Endothelial cell (in vitro differentiated cells): ENCODE measurements at regions not wholly inside any gene's neighbourhood (a gene's known extent, or its start where the extent isn't known, plus 50 kb on each side); places are given as distances from the start of the nearest gene placed in this dataset.

ENCODE experiments used
- DNase-seq: peaks from one replicate; pipeline ENCODE4 v3.0.0; 2021; ENCODE audit warnings: low spot score
- H3K27ac Mint-ChIP-seq: one replicate; pipeline ENCODE4 v1.8.0; 2021; ENCODE audit warnings: mixed read lengths, inconsistent platforms; ENCODE audit not compliant: unreplicated experiment
- H3K27me3 Mint-ChIP-seq: one replicate; pipeline ENCODE4 v1.8.0; 2021; ENCODE audit warnings: mild to moderate bottlenecking, moderate library complexity, mixed read lengths, inconsistent platforms; ENCODE audit not compliant: unreplicated experiment
- H3K36me3 Mint-ChIP-seq: one replicate; pipeline ENCODE4 v1.8.0; 2021; ENCODE audit warnings: mild to moderate bottlenecking, low read depth, mixed read lengths, inconsistent platforms; ENCODE audit not compliant: unreplicated experiment
- H3K4me1 Mint-ChIP-seq: one replicate; pipeline ENCODE4 v1.8.0; 2021; ENCODE audit warnings: mild to moderate bottlenecking, mixed read lengths, inconsistent platforms; ENCODE audit not compliant: unreplicated experiment
- H3K4me3 Mint-ChIP-seq: one replicate; pipeline ENCODE4 v1.8.0; 2021; ENCODE audit warnings: mild to moderate bottlenecking, mixed read lengths, inconsistent platforms; ENCODE audit not compliant: unreplicated experiment
- H3K9me3 Mint-ChIP-seq: one replicate; pipeline ENCODE4 v1.8.0; 2021; ENCODE audit warnings: mixed read lengths, inconsistent platforms; ENCODE audit not compliant: unreplicated experiment
- CTCF ChIP-seq: fragments of 200-600 bp; sonication (generic); IDR thresholded peaks from one replicate; pipeline ENCODE4 v1.5.0; 2021; ENCODE audit warnings: antibody characterized with exemption; ENCODE audit not compliant: unreplicated experiment

- Mint-ChIP-seq H3K36me3 (no peaks in the 10 kb centered on the region), H3K4me1 (no peaks in the 10 kb centered on the region), H3K27ac (no peak overlapping the region), H3K27me3 (no peaks in the 10 kb centered on the region), H3K4me3 (no peak overlapping the region), H3K9me3 (no peaks in the 10 kb centered on the region)
- no peak for TF ChIP-seq CTCF
- DNase-seq, result no peak
Measured at GRCh38 chr5:114989512-114989911, 180.2 kb downstream of the TRIM36 start.

GRCh38 chr5:114988096-114988495, 181.6 kb downstream of the TRIM36 start:
- Mint-ChIP-seq H3K4me3 (no peak overlapping the region), H3K27ac (no peak overlapping the region), H3K9me3 (no peaks in the 10 kb centered on the region), H3K4me1 (no peaks in the 10 kb centered on the region), H3K27me3 (no peaks in the 10 kb centered on the region), H3K36me3 (no peaks in the 10 kb centered on the region)
- TF ChIP-seq CTCF, result no peak
- DNase-seq, result no peak

- H3K36me3 Mint-ChIP-seq, result no peaks in the 10 kb centered on the region
Measured at GRCh38 chr5:114984796-114985195, 184.9 kb downstream of the TRIM36 start.

GRCh38 chr5:114981111-114981510, 188.6 kb downstream of the TRIM36 start:
- no peak overlapping the region for H3K27ac Mint-ChIP-seq

More at GRCh38 chr5:114984796-114985195, 184.9 kb downstream of the TRIM36 start:
- Mint-ChIP-seq H3K4me3 (no peak overlapping the region), H3K9me3 (no peaks in the 10 kb centered on the region), H3K27ac (no peak overlapping the region), H3K4me1 (no peaks in the 10 kb centered on the region), H3K27me3 (no peaks in the 10 kb centered on the region)
- TF ChIP-seq CTCF, result no peak
- DNase-seq, result no peak

More at GRCh38 chr5:114981111-114981510, 188.6 kb downstream of the TRIM36 start:
- Mint-ChIP-seq H3K4me1 (no peaks in the 10 kb centered on the region), H3K9me3 (no peaks in the 10 kb centered on the region), H3K27me3 (no peaks in the 10 kb centered on the region), H3K36me3 (no peaks in the 10 kb centered on the region), H3K4me3 (no peak overlapping the region)
- no peak for DNase-seq
- TF ChIP-seq CTCF, result no peak
